G401.6 (cell line): ENCODE measurements at regions not wholly inside any gene's neighbourhood (a gene's known extent, or its start where the extent isn't known, plus 50 kb on each side); places are given as distances from the start of the nearest gene placed in this dataset.

Experiments
- FAIRE-seq: peaks from 2 replicates; lab custom pipeline; 2012; peaks lifted over from hg19 to GRCh38; lab: Jason Lieb, UNC

GRCh38 chr22:48464246-48464645 is 1363.4 kb downstream of the BRD1 start:
- no peak for FAIRE-seq

GRCh38 chr22:48459859-48460823 is 1367.5 kb downstream of the BRD1 start:
- FAIRE-seq: no peak

GRCh38 chr22:48459259-48459658 is 1368.4 kb downstream of the BRD1 start:
- FAIRE-seq: no peak

DNA sequence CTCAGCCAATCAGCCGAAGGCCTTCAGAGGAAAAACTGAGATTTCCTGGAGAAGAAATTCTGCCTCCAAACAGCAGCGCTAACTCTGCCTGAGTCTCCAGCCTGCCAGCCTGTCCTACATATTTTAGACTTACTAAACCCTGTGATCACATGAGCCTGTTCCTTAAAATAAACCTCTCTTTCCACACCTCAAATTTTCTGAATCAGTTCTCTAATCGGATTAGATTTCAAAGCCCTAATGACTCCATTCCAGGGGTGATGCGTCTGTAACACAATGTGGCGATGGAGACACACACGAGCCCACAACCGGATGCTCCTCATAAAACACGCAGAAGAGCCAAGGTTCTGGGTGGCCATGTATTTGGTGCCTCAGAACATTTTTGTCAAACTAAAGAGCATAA is 1371.2 kb downstream of the BRD1 start:
- FAIRE-seq: no peak

GRCh38 chr22:48453751-48454485 is 1373.8 kb downstream of the BRD1 start:
- no peak for FAIRE-seq

- FAIRE-seq: no peak
Observed at GRCh38 chr22:48453171-48453570, 1374.5 kb downstream of the BRD1 start.

DNA sequence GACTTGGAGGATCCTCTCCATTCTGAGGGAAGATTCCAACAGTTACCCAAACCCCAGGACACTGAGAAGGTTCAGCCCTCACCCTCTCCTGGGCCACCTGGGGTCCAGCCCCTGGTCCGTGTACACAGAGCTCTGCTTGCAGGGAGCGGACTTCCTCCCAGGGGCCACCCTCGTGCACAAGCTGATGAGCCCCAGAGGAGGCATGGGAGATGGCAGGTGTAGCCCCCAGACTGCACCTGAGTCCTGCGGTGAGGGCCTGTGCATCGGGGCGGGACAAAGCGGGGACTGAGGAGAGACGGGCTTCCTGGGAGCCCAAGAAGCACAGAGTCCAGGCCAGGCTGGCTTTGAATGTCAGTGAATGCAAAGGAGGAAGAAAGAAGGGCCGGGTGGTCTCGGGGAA is 1374.9 kb downstream of the BRD1 start:
- FAIRE-seq: no peak

DNA sequence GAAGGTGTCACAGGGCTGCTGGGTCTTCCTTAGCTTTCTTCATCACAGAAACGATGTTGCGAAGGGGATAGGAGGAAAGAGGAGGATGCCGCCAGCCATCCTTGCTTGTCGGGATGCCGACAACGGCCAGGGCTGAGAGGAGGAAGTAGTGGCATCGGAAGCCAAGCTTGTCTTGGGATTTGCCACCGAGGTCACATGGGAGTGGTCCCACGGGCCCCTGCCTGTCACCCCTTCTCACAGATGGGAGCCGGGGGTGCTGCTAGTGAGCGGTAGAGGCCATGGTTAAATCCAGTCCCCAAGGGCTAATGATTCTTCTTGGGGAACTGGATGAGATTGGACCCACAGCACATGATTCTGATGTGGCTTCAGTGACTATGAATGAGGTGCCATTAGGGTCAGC is 1375.8 kb downstream of the BRD1 start:
- FAIRE-seq: no peak

GRCh38 chr22:48450188-48450825 is 1377.4 kb downstream of the BRD1 start:
- no peak for FAIRE-seq

DNA sequence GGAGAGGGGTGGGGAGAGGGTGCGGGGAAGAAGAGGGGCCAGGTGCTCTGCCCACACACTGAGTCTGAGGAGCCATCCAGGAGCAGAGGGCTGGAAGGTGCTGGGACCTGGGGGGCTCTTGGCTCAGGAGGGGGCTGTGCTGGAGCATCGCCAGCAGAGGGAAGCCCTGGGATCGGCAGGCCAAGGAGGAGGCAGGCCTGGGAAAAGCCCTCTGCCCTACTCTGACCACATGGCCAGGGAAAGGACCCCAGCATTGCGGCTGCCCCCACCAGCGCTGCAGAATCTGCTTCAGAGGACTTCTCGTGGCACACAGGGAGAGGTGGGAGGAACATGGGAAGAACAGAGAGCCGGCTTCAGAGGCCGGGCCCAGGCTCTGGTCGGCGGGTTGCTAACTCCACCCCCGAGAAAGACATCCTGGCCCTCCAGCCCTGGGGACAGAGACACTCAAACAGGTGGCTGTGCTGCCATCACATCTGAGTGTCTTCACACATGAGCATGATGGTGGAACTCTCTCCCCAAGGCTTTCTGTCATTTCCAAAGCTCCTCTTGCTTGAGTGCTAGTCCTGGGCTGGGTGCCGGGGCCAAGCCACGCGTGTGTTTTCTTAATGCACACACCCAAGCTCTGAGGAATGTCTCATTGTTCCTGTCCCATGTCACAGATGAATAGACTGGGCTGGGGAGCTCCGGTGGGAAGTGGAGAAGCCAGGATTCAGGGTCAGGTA is 1378.0 kb downstream of the BRD1 start:
- no peak for FAIRE-seq

- no peak for FAIRE-seq
Observed at GRCh38 chr22:48448821-48449220, 1378.9 kb downstream of the BRD1 start.

DNA sequence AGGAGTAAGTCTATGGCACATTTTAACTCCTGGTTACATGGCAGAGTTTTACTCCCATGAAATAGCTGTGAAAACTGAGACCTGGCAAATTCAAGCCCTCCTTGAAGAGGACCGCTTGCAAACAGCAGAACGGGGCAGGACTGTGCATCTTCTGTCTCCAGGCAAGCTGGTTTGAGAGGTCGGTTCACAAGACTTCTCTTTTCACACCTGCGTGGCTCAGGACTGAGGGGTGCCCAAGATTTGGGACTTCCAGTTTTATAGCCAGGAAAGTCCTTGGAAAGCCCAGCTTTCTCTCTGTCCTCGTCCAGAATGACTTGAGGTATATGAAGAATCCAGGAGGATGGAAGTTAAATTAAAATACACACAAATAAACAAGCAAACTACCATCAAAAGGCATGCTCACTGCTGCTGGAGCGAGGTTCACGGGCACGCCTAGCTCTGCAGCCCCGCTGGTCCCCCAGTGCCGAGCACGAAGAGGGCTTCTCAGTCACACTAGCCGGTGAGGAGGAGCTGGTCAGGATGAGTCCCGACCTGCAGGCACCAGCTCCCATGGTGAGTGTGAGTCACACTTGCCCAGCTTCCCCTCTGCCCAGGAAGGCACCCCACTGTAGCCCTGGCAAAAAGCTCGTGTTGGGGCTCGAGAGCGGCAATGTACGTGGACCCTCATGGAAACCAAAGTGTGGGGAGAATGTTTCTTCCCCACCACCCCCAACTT is 1382.4 kb downstream of the BRD1 start:
- FAIRE-seq: no peak

DNA sequence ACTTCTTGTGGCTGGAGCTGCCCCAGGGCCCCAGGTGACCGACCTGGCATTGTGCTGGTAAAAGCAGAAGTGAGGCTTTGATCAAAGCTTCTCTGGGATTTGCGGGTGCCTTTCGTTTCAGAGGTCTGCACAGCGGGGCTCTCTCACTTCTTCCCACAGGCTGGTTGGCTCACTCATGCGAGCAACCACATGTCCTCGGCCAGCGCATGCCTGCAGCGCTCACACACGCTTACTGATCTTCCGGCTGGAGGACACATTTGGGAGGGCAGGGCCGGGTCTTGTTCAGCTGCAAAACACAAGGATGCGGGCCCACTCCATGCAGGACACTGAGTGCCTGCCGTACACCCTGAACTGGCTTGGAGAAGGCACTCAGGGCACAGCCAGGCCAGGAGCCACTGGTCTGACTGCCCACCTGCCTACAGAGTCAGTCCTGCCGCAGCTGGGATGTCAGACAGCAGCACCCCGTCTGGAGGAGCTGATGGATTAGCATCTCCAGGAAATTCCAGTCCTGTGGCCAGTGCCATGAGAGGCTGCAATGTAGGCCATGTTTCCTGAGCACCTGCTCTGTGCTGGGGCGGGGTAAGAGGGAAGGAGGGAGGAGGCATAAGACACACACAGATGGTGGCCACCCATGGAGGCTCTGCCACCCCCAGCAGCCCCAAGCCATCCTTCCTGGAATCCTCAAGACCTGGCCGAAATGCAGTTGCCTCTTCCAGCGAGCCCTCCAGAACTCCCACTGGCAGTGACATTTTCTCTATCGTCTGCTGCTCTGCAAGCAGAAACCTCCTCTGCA is 1383.2 kb downstream of the BRD1 start:
- no peak for FAIRE-seq

- FAIRE-seq: no peak
Observed at GRCh38 chr22:48443680-48444079, 1384.0 kb downstream of the BRD1 start.

DNA sequence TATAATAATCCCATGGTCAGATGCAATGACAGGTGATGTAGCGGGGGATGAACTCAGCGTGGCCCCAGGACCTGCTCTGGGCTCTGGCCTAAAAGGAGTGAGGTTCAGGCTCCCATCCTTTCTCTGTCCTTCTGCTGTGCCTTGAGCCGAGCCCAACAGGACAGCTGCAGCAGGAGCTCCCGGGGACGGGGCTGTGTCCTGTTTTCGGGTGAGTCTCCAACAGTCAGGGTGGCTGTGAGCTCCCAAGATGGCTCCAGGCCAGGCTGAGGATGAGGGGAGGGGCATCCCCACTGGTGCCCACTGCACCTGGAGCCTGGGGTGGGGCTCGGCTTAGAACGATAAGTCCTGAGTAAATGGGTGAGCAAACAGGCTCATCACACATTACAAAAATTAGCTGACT is 1385.0 kb downstream of the BRD1 start:
- FAIRE-seq: no peak

GRCh38 chr22:48441553-48441850 is 1386.2 kb downstream of the BRD1 start:
- FAIRE-seq: no peak

DNA sequence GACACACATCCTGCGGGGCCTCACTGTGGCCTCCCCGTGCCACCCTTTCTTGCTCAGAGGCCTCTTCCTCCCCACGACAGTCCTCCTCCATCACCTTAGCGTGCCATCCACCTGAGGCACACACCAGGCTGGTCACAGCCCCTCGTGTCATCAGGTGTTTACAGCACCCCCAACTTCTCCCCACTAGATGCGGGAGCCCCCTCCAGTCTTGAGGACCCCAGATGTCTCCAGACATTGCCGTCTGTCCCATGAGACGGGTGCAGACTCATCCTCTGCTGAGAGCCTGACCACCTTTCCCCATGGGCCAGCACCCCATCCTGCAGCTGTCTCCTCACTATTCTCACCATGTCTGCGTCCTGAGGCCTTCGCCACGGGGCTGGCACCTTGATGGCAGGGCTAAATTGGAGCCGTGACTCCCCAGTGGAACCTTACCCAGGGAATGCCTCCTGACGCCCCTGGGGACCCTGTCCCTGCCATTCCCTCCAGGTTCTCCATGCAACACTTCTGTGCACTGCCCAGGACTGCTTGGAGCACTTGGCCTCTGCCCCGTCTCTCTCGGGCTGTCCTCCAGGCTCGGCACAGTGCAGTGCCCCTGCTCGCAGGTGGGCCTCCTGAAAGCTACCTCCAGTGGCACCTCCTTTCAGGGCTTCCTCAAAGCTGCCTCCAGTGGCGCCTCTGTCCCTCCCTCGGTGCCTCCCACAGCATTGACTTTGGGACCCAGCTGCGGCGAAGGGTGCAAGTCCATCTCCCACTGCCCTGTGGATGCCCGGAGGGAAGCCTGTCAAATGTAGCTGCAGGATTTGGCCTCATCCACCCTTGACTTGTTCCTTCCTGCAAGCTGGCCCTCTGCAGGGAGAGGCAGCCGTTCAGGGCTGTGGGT is 1386.8 kb downstream of the BRD1 start:
- FAIRE-seq: no peak

DNA sequence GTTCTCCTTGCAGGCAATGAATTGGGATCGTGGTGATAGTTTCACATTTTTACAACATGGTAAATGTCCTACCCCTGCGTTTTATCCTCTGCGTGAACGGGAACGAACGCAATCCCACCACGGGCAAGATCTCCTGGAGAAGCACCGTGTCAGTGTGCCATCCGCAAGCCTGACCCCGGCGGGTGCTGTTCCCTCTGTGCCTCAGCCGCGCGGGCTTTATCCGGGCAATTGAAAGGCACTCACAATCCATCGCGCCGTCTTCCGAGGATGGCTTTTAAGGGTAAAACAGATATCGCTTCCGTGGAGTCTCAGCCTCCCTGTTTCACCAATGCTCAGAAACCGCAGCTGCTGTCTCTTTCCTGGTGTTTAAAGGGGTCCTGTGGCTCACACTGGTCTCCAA is 1387.5 kb downstream of the BRD1 start:
- FAIRE-seq: no peak

- no peak for FAIRE-seq
Observed at GRCh38 chr22:48439560-48440135, 1388.0 kb downstream of the BRD1 start.
